ENCODE measurements at regions not wholly inside any gene's neighbourhood (a gene's known extent, or its start where the extent isn't known, plus 50 kb on each side); places are given as distances from the start of the nearest gene placed in this dataset.
"Not testable (repeated sequence)": the region's sequence is repeated elsewhere in the genome, so short reads cannot be mapped to it uniquely, and the experiment has no call there.

GRCh38 chr10:52368725-52369124 is 54.6 kb downstream of the DKK1 start:
- DNase-seq (ENCODE audit: low read depth) = no peak

- not testable (repeated sequence) for DNase-seq (ENCODE audit: low read depth)
Observed at GRCh38 chr10:52374207-52374606, 60.1 kb downstream of the DKK1 start.

GRCh38 chr10:52376694-52377354 is 62.7 kb downstream of the DKK1 start:
- DNase-seq (ENCODE audit: low read depth) = no peak

GRCh38 chr10:52378124-52378523 is 64.0 kb downstream of the DKK1 start:
- no peak for DNase-seq (ENCODE audit: low read depth)

GRCh38 chr10:52379287-52379686 is 65.2 kb downstream of the DKK1 start:
- DNase-seq (ENCODE audit: low read depth) = no peak

- peak; percentile 29 for DNase-seq (ENCODE audit: low read depth)
Observed at GRCh38 chr10:52383088-52383487, 69.0 kb downstream of the DKK1 start.

GRCh38 chr10:52387744-52388143 is 73.7 kb downstream of the DKK1 start:
- DNase-seq (ENCODE audit: low read depth) = no peak

- no peak for DNase-seq (ENCODE audit: low read depth)
Observed at GRCh38 chr10:52390388-52390787, 76.3 kb downstream of the DKK1 start.

GRCh38 chr10:52391927-52392602 is 78.0 kb downstream of the DKK1 start:
- no peak for DNase-seq (ENCODE audit: low read depth)

GRCh38 chr10:52394246-52394645 is 80.2 kb downstream of the DKK1 start:
- DNase-seq (ENCODE audit: low read depth) = no peak

- DNase-seq (ENCODE audit: low read depth) = peak; percentile 36
Observed at GRCh38 chr10:52400562-52400961, 86.5 kb downstream of the DKK1 start.

- DNase-seq (ENCODE audit: low read depth) = not testable (repeated sequence)
Observed at GRCh38 chr10:52403801-52404200, 89.7 kb downstream of the DKK1 start.

GRCh38 chr10:52409195-52409594 is 95.1 kb downstream of the DKK1 start:
- DNase-seq (ENCODE audit: low read depth) = no peak

GRCh38 chr10:52409928-52410327 is 95.8 kb downstream of the DKK1 start:
- DNase-seq (ENCODE audit: low read depth) = peak; percentile 24

- DNase-seq (ENCODE audit: low read depth) = no peak
Observed at GRCh38 chr10:52410916-52411315, 96.8 kb downstream of the DKK1 start.

GRCh38 chr10:52419281-52419680 is 105.2 kb downstream of the DKK1 start:
- no peak for DNase-seq (ENCODE audit: low read depth)

GRCh38 chr10:52420656-52421055 is 106.6 kb downstream of the DKK1 start:
- DNase-seq (ENCODE audit: low read depth) = peak; percentile 33

- DNase-seq (ENCODE audit: low read depth) = no peak
Observed at GRCh38 chr10:52423369-52423768, 109.3 kb downstream of the DKK1 start.

GRCh38 chr10:52424341-52424740 is 110.3 kb downstream of the DKK1 start:
- DNase-seq (ENCODE audit: low read depth) = peak; percentile 47

GRCh38 chr10:52434734-52435133 is 120.7 kb downstream of the DKK1 start:
- no peak for DNase-seq (ENCODE audit: low read depth)

- peak; percentile 53 for DNase-seq (ENCODE audit: low read depth)
Observed at GRCh38 chr10:52436664-52437063, 122.6 kb downstream of the DKK1 start.

GRCh38 chr10:52437205-52437646 is 123.1 kb downstream of the DKK1 start:
- peak; percentile 22 for DNase-seq (ENCODE audit: low read depth)

GRCh38 chr10:52438119-52438518 is 124.0 kb downstream of the DKK1 start:
- DNase-seq (ENCODE audit: low read depth) = no peak

Measured in EH (cell line).